Kasumi-1 (cell line): ENCODE measurements at regions not wholly inside any gene's neighbourhood (a gene's known extent, or its start where the extent isn't known, plus 50 kb on each side); places are given as distances from the start of the nearest gene placed in this dataset.
A peak's percentile ranks its signal among the peaks of the same experiment; 100 is the strongest.

Experiments
- DNase-seq, 2 experiments: peaks; one replicate each; lab custom pipeline; 2025; lab: John Stamatoyannopoulos, UW

DNA sequence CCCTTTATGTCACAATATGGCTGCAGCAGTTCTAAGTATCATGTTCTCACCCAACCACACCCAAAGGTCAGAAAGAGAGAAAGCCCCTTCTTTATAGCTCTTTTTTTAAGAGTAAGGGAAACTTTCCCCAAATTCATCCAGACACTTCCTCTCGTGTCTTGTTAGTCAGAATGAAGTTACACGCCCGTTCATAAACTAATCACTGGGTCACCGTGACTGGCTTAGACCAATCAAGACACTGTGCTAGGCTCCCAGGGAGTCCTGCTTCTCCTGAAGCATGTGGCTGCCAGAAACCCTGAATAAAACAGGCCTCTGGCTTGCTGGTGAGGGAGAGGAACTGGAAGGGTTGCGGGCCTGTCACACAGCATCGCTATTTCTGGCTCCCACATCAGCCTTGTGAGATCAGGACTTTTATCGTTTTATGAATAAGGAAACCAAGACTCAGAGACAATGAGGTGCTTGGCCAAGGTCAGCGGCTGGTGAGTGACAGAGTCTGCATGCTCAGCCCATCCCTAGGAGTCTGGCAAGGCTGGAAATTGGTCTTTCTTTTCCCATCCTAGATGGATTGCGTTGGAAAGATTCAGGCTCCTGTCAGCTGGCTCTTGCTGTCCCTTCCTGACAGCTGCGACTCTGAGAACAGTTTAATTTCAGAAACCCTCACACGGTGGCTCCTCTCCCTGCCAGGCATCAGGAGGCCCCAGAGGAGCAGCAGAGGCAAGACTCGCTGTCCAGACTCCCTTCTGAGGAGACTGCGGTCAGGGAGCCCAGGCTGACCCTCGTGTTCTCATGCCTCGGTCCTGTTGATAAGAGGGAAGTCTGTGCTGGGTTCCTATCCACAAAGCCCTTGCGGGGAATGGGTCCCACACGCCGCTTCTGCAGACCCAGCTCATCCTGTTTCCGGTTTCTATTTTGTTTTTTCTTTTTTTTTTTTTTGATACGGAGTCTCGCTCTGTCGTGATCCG, 104.5 kb upstream of the TAF1B start:
- DNase-seq = peak in 1 of 2 experiments; percentile 43

- peak; percentile 24 for DNase-seq
Measured at GRCh38 chr2:9739531-9739964, 103.7 kb upstream of the TAF1B start.

- no peak for DNase-seq
Measured at GRCh38 chr2:9740382-9741073, 102.7 kb upstream of the TAF1B start.

GRCh38 chr2:9741110-9741509, 102.2 kb upstream of the TAF1B start:
- DNase-seq = no peak

DNA sequence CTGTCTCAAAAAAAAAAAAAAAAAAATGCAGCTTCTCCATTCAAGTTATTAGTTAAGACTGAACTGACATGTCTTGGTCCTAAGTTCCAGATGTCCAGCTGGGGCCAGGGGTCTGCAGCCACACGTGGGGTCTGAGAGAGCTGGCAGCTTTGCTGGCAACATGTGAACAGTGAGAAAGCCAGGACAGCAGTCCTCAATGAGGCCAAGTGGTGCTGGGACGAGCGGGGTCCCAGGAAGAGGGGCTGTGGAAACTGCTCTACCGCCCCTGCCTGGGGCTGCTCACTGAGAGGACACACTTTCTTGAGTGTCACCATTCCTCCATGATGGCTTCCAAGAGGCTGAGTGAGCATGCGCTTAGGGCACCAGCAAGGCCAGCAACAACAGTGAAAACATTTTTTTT, 100.7 kb upstream of the TAF1B start:
- no peak for DNase-seq

DNA sequence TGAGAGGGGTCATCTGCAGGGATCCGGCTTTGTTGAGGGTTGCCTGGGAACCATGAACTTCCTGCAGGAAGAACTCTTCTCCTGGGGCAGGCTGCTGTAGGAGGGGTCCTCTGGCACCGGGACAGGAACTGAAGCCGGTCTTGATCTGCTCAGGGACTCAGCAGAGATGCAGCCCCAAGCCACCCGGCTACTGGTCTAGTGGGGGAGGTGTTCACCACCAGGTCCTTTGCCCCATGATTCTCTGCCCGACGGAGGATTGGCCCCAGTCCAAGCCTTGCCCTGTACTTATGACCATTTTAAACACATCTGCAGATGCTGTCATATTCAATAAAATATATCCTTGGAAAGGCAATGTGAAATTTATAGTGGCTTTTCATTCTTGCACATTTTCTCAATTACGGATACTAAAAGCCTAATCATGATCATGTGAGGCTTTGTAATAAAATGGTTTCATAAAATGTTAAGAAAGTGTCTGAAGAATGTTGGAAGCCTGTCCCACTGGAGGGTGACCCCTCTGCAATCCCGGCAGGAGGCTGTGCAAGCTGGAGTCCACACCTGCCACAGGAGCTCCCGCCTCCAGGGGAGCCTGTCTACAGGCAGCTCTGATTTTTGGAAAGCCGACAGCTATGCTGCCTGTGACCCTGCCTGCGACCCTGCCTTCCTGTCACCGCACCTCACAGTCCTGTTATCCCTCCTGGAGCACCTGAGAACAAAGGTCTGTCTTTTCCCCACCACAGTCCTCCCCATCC, 98.8 kb upstream of the TAF1B start:
- DNase-seq = no peak

DNA sequence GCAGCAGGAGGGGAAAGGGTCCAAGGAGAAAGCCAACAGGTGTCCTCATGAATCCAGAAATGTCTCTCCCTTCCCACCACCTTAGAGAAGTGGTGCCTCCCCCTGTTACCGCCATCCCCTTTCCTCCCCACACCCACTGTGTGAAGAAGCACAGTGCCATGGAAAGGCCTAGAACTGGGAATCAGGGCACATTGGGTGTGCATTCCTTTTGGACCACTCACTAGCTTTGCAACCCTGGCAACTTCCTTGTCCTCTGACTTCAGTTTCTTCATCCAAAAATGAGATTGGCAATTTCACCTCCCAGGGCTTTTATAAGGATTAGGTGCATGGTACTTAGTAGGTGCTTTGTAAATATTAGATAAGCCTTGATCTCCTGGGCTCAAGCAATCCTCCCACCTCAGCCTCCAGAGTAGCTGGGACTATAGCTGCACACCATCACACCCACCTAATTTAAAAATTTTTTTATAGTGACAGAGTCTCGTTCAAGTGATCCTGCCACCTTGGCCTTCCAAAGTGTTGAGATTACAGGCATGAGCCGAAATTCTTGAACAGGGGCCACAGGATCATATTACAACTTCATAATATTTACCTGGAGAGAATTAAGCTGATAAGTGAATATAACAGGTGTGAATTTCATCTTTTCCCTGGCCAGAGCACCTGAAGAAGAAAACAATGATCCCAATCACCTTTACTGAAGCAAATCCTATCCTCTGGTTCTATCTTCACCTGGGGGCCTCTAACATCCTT, 97.9 kb upstream of the TAF1B start:
- DNase-seq = no peak

DNA sequence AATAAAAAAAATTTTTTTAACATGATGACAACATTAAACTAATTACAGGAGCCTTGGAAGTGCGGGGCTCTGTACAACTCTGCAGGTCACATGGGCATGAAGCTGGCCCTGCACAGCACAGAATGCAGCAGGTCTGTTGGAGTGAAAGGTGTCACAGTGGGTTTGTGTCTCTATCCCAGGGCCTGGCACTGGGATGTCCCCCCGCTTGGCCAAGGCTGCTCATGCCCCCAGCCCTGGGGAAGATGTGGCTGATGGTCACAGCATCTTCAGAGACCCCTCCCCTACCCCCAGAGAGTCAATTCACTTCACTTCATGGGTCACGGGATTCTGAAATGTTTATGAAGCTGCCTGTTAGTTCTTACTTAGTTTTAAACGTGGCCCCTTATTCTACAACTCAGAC, 95.9 kb upstream of the TAF1B start:
- DNase-seq = no peak

DNA sequence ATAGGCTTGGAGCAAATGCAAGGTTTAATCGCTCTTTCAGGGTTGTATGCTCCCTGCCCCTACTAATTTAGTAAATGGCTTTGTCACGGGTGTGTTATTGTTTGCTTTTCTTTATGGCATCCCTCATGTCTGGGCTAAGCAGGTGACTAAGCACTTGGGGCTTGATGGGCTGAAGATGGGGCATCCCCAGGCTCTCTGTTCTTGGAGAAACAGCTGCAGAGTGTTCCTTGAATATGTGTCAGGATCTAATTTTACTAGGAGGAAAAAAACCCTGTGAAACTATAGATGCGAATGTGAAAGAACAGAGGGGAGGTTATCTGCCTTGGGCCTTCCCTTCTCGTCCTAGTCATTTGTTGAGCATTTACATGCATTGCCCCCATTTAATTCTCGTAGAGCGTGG, 94.7 kb upstream of the TAF1B start:
- DNase-seq = no peak

DNA sequence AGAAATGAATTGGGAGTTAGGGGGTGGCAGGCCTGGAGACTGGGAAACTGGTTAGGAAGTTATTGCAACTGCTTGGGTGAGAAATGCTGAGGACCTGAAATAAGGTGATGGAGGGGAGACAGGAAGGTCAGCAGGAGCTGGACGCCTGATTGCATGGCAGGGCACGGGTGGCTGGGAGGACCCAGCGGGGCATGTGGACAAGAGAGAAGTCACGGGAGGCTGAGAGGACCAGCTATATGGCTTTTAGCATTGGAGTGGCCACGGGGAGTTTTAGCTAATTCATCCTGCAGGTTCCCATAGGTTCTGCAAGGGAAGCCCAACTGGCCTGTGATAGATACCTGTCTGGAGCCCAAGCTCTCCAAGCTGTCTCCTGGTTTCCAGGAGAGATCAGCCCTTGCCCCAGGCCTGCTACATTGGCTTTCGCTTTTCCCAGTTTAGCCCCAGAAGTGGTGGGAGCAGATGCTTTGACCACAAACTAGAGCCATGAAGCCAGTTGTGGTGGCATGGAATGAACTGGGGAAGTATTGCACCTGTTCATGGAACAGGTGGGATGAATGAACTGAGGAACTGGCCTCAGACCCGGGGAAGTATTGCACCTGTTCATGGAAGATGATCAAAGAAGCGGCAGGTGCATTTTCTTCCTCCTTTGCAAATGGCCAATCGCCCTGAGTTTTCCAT, 93.6 kb upstream of the TAF1B start:
- no peak for DNase-seq

- DNase-seq = no peak
Measured at GRCh38 chr2:9750224-9751215, 92.8 kb upstream of the TAF1B start.

GRCh38 chr2:9751831-9752230, 91.4 kb upstream of the TAF1B start:
- DNase-seq = no peak

DNA sequence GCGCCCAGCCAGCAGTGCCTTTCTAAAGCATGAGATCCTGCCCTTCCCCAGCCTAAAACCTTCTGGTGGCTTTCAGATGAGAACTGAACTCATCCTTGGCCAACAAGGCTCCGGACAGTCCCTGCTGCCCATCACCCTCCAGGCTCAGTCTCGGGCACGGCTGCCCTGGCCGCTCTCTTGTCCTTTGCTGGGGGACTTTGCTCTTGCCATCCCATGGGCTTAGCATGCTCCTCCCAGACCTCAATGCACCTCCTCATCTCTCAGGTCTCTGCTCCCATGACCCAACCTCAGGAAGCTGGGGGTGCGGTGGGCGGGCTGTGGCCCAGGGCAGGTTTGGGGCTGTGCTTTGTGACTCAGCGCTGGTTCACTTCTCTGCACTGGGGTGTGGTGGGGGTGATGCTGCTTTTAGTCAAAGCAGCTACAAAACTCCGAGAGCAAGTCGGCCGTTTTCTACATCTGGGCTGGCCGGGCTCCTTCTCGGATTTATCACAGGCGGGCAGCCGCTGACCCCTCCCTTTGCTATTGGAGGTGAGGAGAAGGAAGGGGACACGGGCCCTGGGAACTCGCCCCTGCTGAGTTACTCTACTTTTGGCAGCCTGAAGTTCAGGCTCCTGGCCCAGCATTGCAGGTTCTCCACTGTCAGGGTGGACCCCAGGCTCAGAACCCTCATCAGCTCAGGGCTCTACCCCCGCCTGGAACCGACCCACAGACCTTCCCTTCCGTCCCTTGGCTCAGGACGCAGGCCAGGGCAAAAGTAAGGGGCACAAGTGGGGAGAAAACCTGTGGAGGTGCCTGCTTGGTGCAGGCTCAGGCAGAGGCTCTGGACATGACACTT, 90.6 kb upstream of the TAF1B start:
- no peak for DNase-seq

DNA sequence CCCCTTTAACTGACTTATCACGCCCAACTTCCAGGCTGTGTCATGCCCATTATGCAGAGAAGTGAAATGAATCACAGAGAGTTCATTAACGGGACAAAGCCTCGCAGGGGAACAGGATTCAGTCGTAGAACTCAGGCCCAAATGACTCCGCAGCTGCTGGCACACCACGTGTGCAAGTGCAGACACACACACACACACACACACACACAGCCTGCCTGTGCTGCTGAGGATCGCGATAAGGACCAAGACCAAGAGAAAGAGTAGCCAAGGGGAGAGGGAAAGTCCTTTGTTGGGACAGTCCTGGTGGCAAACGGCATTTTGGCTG, 90.0 kb upstream of the TAF1B start:
- peak; percentile 49 to 56 for DNase-seq

DNA sequence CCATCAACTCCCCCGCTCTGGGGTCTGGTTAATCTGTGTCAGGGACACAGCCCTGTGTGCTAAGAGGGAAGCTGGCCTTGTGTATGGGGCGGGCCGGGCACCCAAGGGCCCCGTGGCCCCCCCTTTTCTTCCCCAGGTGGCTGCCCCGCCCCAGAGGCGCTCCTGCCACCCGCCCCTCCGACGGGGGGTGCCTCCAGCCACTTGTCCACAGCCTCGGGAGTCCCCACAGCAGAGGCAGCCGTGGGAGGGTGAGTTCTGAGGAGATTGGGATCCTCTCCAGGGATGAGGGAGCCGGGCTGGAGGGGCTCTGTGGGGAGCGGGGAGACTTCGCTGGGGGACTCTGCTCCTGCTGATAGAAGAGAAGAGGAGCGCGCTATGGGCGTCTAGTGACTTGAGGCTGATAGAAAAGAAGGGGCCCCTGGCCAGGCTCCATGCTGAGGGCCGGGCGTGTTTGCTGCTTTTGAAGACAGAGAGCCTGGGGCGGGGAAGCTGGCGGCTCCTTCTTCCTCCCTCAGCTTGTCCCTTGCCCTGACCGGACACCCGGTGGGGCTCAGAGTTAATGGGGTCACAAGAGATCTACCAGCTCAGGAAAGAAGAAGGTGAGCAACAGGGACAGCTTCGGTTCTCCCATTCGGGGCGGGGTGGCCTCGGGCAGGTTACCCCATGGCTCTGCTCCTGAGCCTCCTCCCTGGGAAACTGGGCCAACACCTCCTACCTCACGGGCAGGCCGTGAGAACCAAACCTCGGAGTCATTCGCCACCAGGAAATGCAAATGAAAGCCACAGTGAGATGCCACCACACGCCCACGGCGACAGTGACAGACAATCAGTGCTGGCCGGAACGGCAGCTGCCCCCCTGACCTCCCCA, 89.4 kb upstream of the TAF1B start:
- no peak for DNase-seq

- DNase-seq = no peak
Measured at GRCh38 chr2:9754532-9754887, 88.8 kb upstream of the TAF1B start.

- no peak for DNase-seq
Measured at GRCh38 chr2:9755008-9755407, 88.3 kb upstream of the TAF1B start.

DNA sequence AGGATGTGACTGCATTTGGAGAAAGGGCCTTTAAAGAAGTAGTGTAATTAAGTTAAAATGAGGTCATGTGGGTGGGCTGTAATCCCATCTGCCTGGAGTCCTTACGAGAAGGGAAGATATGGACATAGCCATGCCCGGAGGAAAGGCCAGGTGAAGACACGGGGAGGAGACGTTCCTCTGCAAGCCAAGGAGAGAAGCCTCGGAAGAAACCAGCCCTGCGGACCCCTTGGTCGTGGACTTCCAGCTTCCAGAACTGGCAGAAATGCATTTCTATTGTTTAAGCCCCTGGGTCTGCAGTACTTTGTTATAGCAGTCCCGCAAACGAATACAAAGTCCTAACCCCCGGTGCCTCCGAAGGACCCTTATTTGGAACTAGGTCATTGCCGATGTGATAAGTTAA, 87.6 kb upstream of the TAF1B start:
- DNase-seq = no peak
